ENCODE measurements at regions not wholly inside any gene's neighbourhood (a gene's known extent, or its start where the extent isn't known, plus 50 kb on each side); places are given as distances from the start of the nearest gene placed in this dataset.

DNA sequence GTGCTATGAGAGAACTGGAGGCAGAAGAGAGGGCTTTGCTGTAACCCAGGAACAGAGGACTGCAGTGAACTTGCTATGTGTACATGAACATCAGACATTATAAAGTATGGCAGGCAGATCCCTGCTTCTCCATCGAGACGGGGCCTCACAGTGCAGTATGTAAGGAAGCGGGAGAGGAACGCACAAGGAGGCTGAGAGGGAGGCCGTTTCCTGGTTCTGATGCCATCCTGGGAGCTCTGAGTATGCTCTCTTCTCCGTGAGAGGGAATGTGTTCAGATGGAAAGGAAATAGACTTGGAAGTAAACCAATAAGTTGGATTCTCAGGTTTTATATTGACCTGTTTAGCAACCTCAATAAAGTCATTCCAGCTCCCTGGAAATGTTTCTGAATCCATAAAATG is 101.8 kb downstream of the ALDH8A1 start:
- no peak overlapping the region for H3K27ac ChIP-seq
- no peak for DNase-seq

DNA sequence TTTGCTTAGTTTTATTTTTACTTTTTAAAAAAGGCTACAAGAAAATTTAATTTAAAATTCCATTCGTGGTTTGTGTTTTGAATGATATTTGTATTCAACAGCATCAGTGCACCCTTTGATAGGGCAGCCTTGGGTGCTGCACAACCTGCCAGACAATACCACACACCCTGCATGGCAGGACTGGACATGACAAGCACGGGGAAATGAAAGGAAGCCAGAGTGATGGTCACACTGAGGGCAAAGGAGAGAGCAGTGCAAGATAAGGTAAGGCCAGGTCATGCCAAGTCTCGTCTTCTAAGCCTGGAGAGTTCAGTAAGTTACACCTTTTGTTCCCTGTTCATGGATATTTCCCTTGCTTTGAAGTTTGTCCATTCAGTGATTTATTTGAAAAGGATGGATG is 103.0 kb downstream of the ALDH8A1 start:
- Histone ChIP-seq H3K4me1 (no peaks in the 10 kb centered on the region), H3K4me3 (no peak overlapping the region), H3K27ac (no peak overlapping the region), H3K9me3 (no peaks in the 10 kb centered on the region), H3K27me3 (no peaks in the 10 kb centered on the region), H3K36me3 (no peaks in the 10 kb centered on the region)
- intact Hi-C loops (cut with DNase I; ENCODE audit: low total_unique reads) = no loop called here
- WGBS, 5 donors = 53 to 68% (median 60%) methylated on average over 3 of the region's 3 CpGs
- TF ChIP-seq POLR2AphosphoS5 (IDR thresholded peaks at IDR 0.05) (no peak), EP300 (IDR thresholded peaks at IDR 0.05) (no peak), POLR2A (IDR thresholded peaks at IDR 0.05) (no peak)
- TF ChIP-seq, protein P1, sequence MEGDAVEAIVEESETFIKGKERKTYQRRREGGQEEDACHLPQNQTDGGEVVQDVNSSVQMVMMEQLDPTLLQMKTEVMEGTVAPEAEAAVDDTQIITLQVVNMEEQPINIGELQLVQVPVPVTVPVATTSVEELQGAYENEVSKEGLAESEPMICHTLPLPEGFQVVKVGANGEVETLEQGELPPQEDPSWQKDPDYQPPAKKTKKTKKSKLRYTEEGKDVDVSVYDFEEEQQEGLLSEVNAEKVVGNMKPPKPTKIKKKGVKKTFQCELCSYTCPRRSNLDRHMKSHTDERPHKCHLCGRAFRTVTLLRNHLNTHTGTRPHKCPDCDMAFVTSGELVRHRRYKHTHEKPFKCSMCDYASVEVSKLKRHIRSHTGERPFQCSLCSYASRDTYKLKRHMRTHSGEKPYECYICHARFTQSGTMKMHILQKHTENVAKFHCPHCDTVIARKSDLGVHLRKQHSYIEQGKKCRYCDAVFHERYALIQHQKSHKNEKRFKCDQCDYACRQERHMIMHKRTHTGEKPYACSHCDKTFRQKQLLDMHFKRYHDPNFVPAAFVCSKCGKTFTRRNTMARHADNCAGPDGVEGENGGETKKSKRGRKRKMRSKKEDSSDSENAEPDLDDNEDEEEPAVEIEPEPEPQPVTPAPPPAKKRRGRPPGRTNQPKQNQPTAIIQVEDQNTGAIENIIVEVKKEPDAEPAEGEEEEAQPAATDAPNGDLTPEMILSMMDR (IDR thresholded peaks at IDR 0.05) = no peak
- no peak for DNase-seq

More for the DNA sequence above, 101.8 kb downstream of the ALDH8A1 start:
- 60 to 81% (median 75%) methylated on average over 6 of the region's 6 CpGs for WGBS, 5 donors
- Histone ChIP-seq H3K4me1 (no peaks in the 10 kb centered on the region), H3K4me3 (no peak overlapping the region), H3K27me3 (no peaks in the 10 kb centered on the region), H3K36me3 (no peaks in the 10 kb centered on the region), H3K9me3 (no peaks in the 10 kb centered on the region)
- no peak for TF ChIP-seq POLR2A (IDR thresholded peaks at IDR 0.05)
- no peak for TF ChIP-seq POLR2AphosphoS5 (IDR thresholded peaks at IDR 0.05)
- TF ChIP-seq, protein P1 (IDR thresholded peaks at IDR 0.05) = no peak
- no peak for TF ChIP-seq EP300 (IDR thresholded peaks at IDR 0.05)
- intact Hi-C loops (cut with DNase I; ENCODE audit: low total_unique reads) = no loop called here

DNA sequence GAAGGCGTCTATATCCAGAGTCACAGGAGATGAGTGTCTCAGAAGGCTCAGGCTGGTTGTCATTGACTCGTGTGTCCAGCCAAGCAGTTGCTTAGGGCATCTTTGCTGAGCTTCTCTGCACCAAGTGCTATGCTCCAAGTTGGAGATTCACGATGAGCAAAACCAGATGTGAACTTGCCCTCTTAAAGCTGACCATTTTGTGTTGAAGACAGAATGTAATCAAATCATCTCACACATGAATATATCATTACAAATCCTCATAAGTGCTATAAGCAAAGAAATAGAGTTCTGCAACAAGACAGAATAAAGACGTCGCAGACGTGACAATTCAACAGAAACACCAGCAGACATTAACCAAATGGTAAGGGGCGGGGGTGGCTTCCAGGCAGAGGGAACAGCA is 103.9 kb downstream of the ALDH8A1 start:
- no peaks in the 10 kb centered on the region for H3K27me3 ChIP-seq
- no peak overlapping the region for H3K4me3 ChIP-seq
- no peak overlapping the region for H3K27ac ChIP-seq
- TF ChIP-seq POLR2A (IDR thresholded peaks at IDR 0.05) (no peak), POLR2AphosphoS5 (IDR thresholded peaks at IDR 0.05) (no peak), EP300 (IDR thresholded peaks at IDR 0.05) (no peak)
- TF ChIP-seq, protein P1 (IDR thresholded peaks at IDR 0.05) = no peak
- intact Hi-C loops (cut with DNase I; ENCODE audit: low total_unique reads) = no loop called here
- no peaks in the 10 kb centered on the region for H3K9me3 ChIP-seq
- no peak for DNase-seq
- no peaks in the 10 kb centered on the region for H3K4me1 ChIP-seq
- no peaks in the 10 kb centered on the region for H3K36me3 ChIP-seq
- 75 to 86% (median 84%) methylated on average over 7 of the region's 7 CpGs for WGBS, 5 donors

DNA sequence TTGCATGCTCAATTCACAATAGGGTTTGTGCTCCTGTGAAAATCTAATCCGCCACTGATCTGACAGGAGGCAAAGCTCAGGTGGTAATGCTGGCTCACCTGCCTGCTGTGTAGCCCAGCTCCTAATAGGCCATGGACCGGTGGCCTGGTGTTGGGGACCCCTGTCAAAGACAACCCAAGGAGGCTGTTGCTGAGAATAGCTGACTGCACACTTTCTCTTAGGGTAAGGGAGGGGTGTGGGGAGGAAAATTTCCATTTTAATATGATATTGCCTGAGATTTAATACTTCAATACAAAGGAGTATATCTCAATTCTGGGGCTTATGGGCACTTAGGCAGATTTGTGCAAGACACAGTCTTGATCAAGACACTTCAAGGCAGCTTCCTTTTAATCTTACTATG is 105.8 kb downstream of the ALDH8A1 start:
- no peaks in the 10 kb centered on the region for H3K9me3 ChIP-seq
- no peak overlapping the region for H3K4me3 ChIP-seq
- H3K4me1 ChIP-seq = no peaks in the 10 kb centered on the region
- H3K27me3 ChIP-seq = no peaks in the 10 kb centered on the region
- H3K36me3 ChIP-seq = no peaks in the 10 kb centered on the region
- intact Hi-C loops (cut with DNase I; ENCODE audit: low total_unique reads) = no loop called here
- no peak overlapping the region for H3K27ac ChIP-seq
- TF ChIP-seq, protein P1 (IDR thresholded peaks at IDR 0.05) = no peak
- no peak for TF ChIP-seq POLR2A (IDR thresholded peaks at IDR 0.05)
- no peak for TF ChIP-seq POLR2AphosphoS5 (IDR thresholded peaks at IDR 0.05)
- TF ChIP-seq EP300 (IDR thresholded peaks at IDR 0.05) = no peak
- no peak for DNase-seq
- WGBS, 5 donors = 84 to 100% (median 95%) methylated on average over 2 of the region's 2 CpGs
